Neuron (in vitro differentiated cells): ENCODE measurements at regions not wholly inside any gene's neighbourhood (a gene's known extent, or its start where the extent isn't known, plus 50 kb on each side); places are given as distances from the start of the nearest gene placed in this dataset.
"Not testable (repeated sequence)": the region's sequence is repeated elsewhere in the genome, so short reads cannot be mapped to it uniquely, and the experiment has no call there.

Source experiments
- H2AFZ ChIP-seq: one replicate; pipeline ENCODE4 v1.6.1; 2013; ENCODE audit warnings: low read depth, mild to moderate bottlenecking, inconsistent platforms, low read length, moderate library complexity
- H3K27me3 ChIP-seq: one replicate; pipeline ENCODE4 v1.6.1; 2013; ENCODE audit warnings: low read length; ENCODE audit not compliant: insufficient read depth
- H3K36me3 ChIP-seq: one replicate; pipeline ENCODE4 v1.6.1; 2013; ENCODE audit warnings: low read length; ENCODE audit not compliant: insufficient read depth
- H3K4me1 ChIP-seq: one replicate; pipeline ENCODE4 v1.6.1; 2013; ENCODE audit warnings: low read length; ENCODE audit not compliant: insufficient read depth
- H3K4me3 ChIP-seq: 2 replicates; pipeline ENCODE4 v1.5.1; 2013; ENCODE audit warnings: mild to moderate bottlenecking, low read length, moderate library complexity
- H3K9me3 ChIP-seq: one replicate; pipeline ENCODE4 v1.6.1; 2013; ENCODE audit warnings: low read length

- Histone ChIP-seq H3K4me3 (no peak overlapping the region), H2AFZ (no peak overlapping the region), H3K27me3 (peaks cover 8% of the 10 kb centered on the region)
These were observed 157.9 kb upstream of the SLC7A11 start for GRCh38 chr4:138400066-138400465.

GRCh38 chr4:138399081-138399480 is 156.9 kb upstream of the SLC7A11 start:
- no peak overlapping the region for H2AFZ ChIP-seq
- H3K36me3 ChIP-seq: no peaks in the 10 kb centered on the region
- H3K27me3 ChIP-seq: peaks cover 8% of the 10 kb centered on the region
- H3K9me3 ChIP-seq: no peaks in the 10 kb centered on the region
- H3K4me3 ChIP-seq: no peak overlapping the region
- H3K4me1 ChIP-seq: peaks cover 17% of the 10 kb centered on the region

More at GRCh38 chr4:138400066-138400465, 157.9 kb upstream of the SLC7A11 start:
- Histone ChIP-seq H3K36me3 (no peaks in the 10 kb centered on the region), H3K9me3 (no peaks in the 10 kb centered on the region), H3K4me1 (peaks cover 17% of the 10 kb centered on the region)

- peaks cover 8% of the 10 kb centered on the region for H3K27me3 ChIP-seq
- H3K4me3 ChIP-seq: no peak overlapping the region
- peaks cover 17% of the 10 kb centered on the region for H3K4me1 ChIP-seq
- H3K9me3 ChIP-seq: no peaks in the 10 kb centered on the region
- H2AFZ ChIP-seq: no peak overlapping the region
- H3K36me3 ChIP-seq: no peaks in the 10 kb centered on the region
These were observed 156.2 kb upstream of the SLC7A11 start for GRCh38 chr4:138398322-138398721.

- peaks cover 8% of the 10 kb centered on the region for H3K27me3 ChIP-seq
- H3K9me3 ChIP-seq: peaks cover 3% of the 10 kb centered on the region
- H3K4me3 ChIP-seq: no peak overlapping the region
- H3K36me3 ChIP-seq: no peaks in the 10 kb centered on the region
- H3K4me1 ChIP-seq: peaks cover 6% of the 10 kb centered on the region
- H2AFZ ChIP-seq: no peak overlapping the region
These were observed 151.9 kb upstream of the SLC7A11 start for GRCh38 chr4:138393886-138394610.

GRCh38 chr4:138392751-138393308 is 150.7 kb upstream of the SLC7A11 start:
- Histone ChIP-seq H2AFZ (no peak overlapping the region), H3K36me3 (no peaks in the 10 kb centered on the region), H3K4me3 (no peak overlapping the region), H3K9me3 (peaks cover 3% of the 10 kb centered on the region), H3K4me1 (no peaks in the 10 kb centered on the region), H3K27me3 (peaks cover 8% of the 10 kb centered on the region)

- Histone ChIP-seq H3K9me3 (peaks cover 3% of the 10 kb centered on the region), H3K4me1 (no peaks in the 10 kb centered on the region)
These were observed 148.0 kb upstream of the SLC7A11 start for GRCh38 chr4:138389976-138390685.

GRCh38 chr4:138374947-138375346 is 132.8 kb upstream of the SLC7A11 start:
- no peak overlapping the region for H2AFZ ChIP-seq
- H3K9me3 ChIP-seq: no peaks in the 10 kb centered on the region
- no peaks in the 10 kb centered on the region for H3K27me3 ChIP-seq
- H3K4me3 ChIP-seq: no peak overlapping the region
- no peaks in the 10 kb centered on the region for H3K36me3 ChIP-seq
- no peaks in the 10 kb centered on the region for H3K4me1 ChIP-seq

More at GRCh38 chr4:138389976-138390685, 148.0 kb upstream of the SLC7A11 start:
- Histone ChIP-seq H3K36me3 (no peaks in the 10 kb centered on the region), H3K27me3 (no peaks in the 10 kb centered on the region), H3K4me3 (no peak overlapping the region), H2AFZ (no peak overlapping the region)

GRCh38 chr4:138367942-138368341 is 125.8 kb upstream of the SLC7A11 start:
- Histone ChIP-seq H3K4me3 (no peak overlapping the region), H3K4me1 (no peaks in the 10 kb centered on the region), H3K27me3 (no peaks in the 10 kb centered on the region), H3K36me3 (no peaks in the 10 kb centered on the region), H2AFZ (no peak overlapping the region), H3K9me3 (no peaks in the 10 kb centered on the region)

GRCh38 chr4:138352446-138352845 is 110.3 kb upstream of the SLC7A11 start:
- H3K4me3 ChIP-seq: not testable (repeated sequence)

GRCh38 chr4:138348055-138348454 is 105.9 kb upstream of the SLC7A11 start:
- H3K36me3 ChIP-seq: no peaks in the 10 kb centered on the region

More at GRCh38 chr4:138352446-138352845, 110.3 kb upstream of the SLC7A11 start:
- not testable (repeated sequence) for H3K36me3 ChIP-seq, H2AFZ ChIP-seq, H3K4me1 ChIP-seq, H3K27me3 ChIP-seq, H3K9me3 ChIP-seq

GRCh38 chr4:138347561-138347960 is 105.4 kb upstream of the SLC7A11 start:
- no peak overlapping the region for H3K4me3 ChIP-seq
- H3K9me3 ChIP-seq: no peaks in the 10 kb centered on the region
- no peak overlapping the region for H2AFZ ChIP-seq
- H3K36me3 ChIP-seq: no peaks in the 10 kb centered on the region
- no peaks in the 10 kb centered on the region for H3K4me1 ChIP-seq
- H3K27me3 ChIP-seq: no peaks in the 10 kb centered on the region

More at GRCh38 chr4:138348055-138348454, 105.9 kb upstream of the SLC7A11 start:
- Histone ChIP-seq H3K9me3 (no peaks in the 10 kb centered on the region), H3K4me3 (no peak overlapping the region), H3K4me1 (no peaks in the 10 kb centered on the region), H2AFZ (no peak overlapping the region), H3K27me3 (no peaks in the 10 kb centered on the region)

GRCh38 chr4:138344851-138345250 is 102.7 kb upstream of the SLC7A11 start:
- no peak overlapping the region for H3K4me3 ChIP-seq
- H3K9me3 ChIP-seq: no peaks in the 10 kb centered on the region
- no peak overlapping the region for H2AFZ ChIP-seq

GRCh38 chr4:138344054-138344453 is 101.9 kb upstream of the SLC7A11 start:
- Histone ChIP-seq H3K4me3 (no peak overlapping the region), H3K27me3 (no peaks in the 10 kb centered on the region), H3K4me1 (no peaks in the 10 kb centered on the region), H3K9me3 (no peaks in the 10 kb centered on the region), H2AFZ (no peak overlapping the region), H3K36me3 (no peaks in the 10 kb centered on the region)

More at GRCh38 chr4:138344851-138345250, 102.7 kb upstream of the SLC7A11 start:
- Histone ChIP-seq H3K4me1 (no peaks in the 10 kb centered on the region), H3K36me3 (no peaks in the 10 kb centered on the region), H3K27me3 (no peaks in the 10 kb centered on the region)
